ENCODE measurements at regions not wholly inside any gene's neighbourhood (a gene's known extent, or its start where the extent isn't known, plus 50 kb on each side); places are given as distances from the start of the nearest gene placed in this dataset.

GRCh38 chr6:18324706-18325042 lies 60.3 kb upstream of the DEK start:
- no peak overlapping the region for H3K27ac ChIP-seq (ENCODE audit: low read length)
- no peaks in the 10 kb centered on the region for H3F3A ChIP-seq (ENCODE audit: low read length, unreplicated experiment)
- intact Hi-C loops (cut with micrococcal nuclease): loop anchor here (1.0 kb wide), 1 partner anchor 180 kb away; no protein-coding TSS in a partner anchor
- no peaks in the 10 kb centered on the region for H3K27me3 ChIP-seq (ENCODE audit: low read length)
- no peak overlapping the region for H2AFZ ChIP-seq (ENCODE audit: low read length)
- no peak overlapping the region for H3K4me3 ChIP-seq (ENCODE audit: low read length)
- H3K9me3 ChIP-seq (ENCODE audit: low read length): no peaks in the 10 kb centered on the region
- BruUV-seq (replicated peaks): no TSS peak
- TF ChIP-seq, protein P1, sequence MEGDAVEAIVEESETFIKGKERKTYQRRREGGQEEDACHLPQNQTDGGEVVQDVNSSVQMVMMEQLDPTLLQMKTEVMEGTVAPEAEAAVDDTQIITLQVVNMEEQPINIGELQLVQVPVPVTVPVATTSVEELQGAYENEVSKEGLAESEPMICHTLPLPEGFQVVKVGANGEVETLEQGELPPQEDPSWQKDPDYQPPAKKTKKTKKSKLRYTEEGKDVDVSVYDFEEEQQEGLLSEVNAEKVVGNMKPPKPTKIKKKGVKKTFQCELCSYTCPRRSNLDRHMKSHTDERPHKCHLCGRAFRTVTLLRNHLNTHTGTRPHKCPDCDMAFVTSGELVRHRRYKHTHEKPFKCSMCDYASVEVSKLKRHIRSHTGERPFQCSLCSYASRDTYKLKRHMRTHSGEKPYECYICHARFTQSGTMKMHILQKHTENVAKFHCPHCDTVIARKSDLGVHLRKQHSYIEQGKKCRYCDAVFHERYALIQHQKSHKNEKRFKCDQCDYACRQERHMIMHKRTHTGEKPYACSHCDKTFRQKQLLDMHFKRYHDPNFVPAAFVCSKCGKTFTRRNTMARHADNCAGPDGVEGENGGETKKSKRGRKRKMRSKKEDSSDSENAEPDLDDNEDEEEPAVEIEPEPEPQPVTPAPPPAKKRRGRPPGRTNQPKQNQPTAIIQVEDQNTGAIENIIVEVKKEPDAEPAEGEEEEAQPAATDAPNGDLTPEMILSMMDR (conservative IDR thresholded peaks at IDR 0.05; ENCODE audit: low read depth, low read length): no peak
- TF ChIP-seq EZH2phosphoT487 (IDR thresholded peaks at IDR 0.05; ENCODE audit: borderline replicate concordance, low read length): no peak
- no peak for TF ChIP-seq EZH2 (IDR thresholded peaks at IDR 0.05; ENCODE audit: low read length, unreplicated experiment)
- no peak overlapping the region for H3K9ac ChIP-seq (ENCODE audit: low read length)
- POLR2A ChIA-PET (ENCODE audit: unreplicated experiment): no interaction called here
- no peaks in the 10 kb centered on the region for H3K36me3 ChIP-seq (ENCODE audit: low read depth, low read length)
- DNase-seq (no peak), ATAC-seq (no peak)
- no peaks in the 10 kb centered on the region for H3K9me2 ChIP-seq (replicated peaks; ENCODE audit: low read length)
- no peaks in the 10 kb centered on the region for H4K20me1 ChIP-seq (ENCODE audit: low read length)
- CTCF ChIA-PET: no interaction called here
- H3K4me2 ChIP-seq (ENCODE audit: low read length): no peak overlapping the region
- H3K4me1 ChIP-seq (ENCODE audit: insufficient read depth, low read length): peaks cover 11% of the 10 kb centered on the region
- no peaks in the 10 kb centered on the region for H3K79me2 ChIP-seq (ENCODE audit: low read length)

DNA sequence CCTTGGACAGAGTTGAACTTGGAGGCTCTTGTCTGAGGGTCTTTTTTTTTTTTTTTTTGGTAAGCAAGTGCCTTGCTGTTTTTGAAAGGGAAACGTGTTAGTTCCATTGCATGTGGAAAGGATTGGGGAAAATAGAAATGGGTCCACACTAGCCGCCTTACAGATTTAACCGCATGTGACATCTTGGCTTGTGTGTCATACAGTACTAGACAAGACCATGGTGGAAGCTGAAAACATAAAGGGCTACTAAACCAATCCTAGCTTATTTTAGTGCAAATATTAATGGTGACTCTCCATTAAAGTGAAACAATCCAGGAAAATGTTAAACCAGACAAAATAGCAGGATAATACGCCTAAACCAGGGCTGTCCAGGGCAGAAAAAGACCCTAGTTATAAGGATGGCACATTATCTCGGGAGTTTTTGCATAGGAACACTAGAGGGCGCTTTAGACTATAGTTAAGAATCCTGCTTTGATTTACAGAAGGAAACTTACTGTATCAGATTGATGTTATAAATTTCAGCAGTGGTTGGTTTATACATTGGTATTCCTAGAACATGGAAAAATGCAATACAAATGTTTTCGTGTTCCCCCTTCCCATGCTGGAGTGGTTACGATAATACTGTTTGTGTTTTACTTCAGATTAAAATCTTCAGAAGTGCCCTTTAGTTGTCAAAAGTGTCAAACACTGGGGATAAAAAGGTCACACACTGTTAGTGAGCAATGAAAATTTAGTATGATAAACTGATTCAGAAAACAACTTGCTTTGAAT lies 59.8 kb upstream of the DEK start:
- H3K9me2 ChIP-seq (replicated peaks; ENCODE audit: low read length): no peaks in the 10 kb centered on the region
- no peaks in the 10 kb centered on the region for H3K27me3 ChIP-seq (ENCODE audit: low read length)
- TF ChIP-seq EZH2 (IDR thresholded peaks at IDR 0.05; ENCODE audit: low read length, unreplicated experiment): no peak
- TF ChIP-seq, protein P1 (conservative IDR thresholded peaks at IDR 0.05; ENCODE audit: low read depth, low read length): peak; percentile 86
- H3F3A ChIP-seq (ENCODE audit: low read length, unreplicated experiment): no peaks in the 10 kb centered on the region
- DNase-seq (peak; percentile 78), ATAC-seq (peak; percentile 72)
- H3K79me2 ChIP-seq (ENCODE audit: low read length): no peaks in the 10 kb centered on the region
- POLR2A ChIA-PET (ENCODE audit: unreplicated experiment): no interaction called here
- H2AFZ ChIP-seq (ENCODE audit: low read length): no peak overlapping the region
- H3K27ac ChIP-seq (ENCODE audit: low read length): no peak overlapping the region
- BruUV-seq (replicated peaks): no TSS peak
- H3K9me3 ChIP-seq (ENCODE audit: low read length): no peaks in the 10 kb centered on the region
- peaks cover 11% of the 10 kb centered on the region for H3K4me1 ChIP-seq (ENCODE audit: insufficient read depth, low read length)
- CTCF ChIA-PET: interaction anchor here (0.6 to 0.7 kb wide), 2 partner anchors 85 to 177 kb away, joined by 7 to 9 read pairs; no protein-coding TSS in a partner anchor
- H3K4me3 ChIP-seq (ENCODE audit: low read length): no peak overlapping the region
- H3K36me3 ChIP-seq (ENCODE audit: low read depth, low read length): no peaks in the 10 kb centered on the region
- H3K9ac ChIP-seq (ENCODE audit: low read length): no peak overlapping the region
- H3K4me2 ChIP-seq (ENCODE audit: low read length): no peak overlapping the region
- intact Hi-C loops (cut with micrococcal nuclease): loop anchor here (1.0 kb wide), 1 partner anchor 180 kb away; no protein-coding TSS in a partner anchor
- H4K20me1 ChIP-seq (ENCODE audit: low read length): no peaks in the 10 kb centered on the region

DNA sequence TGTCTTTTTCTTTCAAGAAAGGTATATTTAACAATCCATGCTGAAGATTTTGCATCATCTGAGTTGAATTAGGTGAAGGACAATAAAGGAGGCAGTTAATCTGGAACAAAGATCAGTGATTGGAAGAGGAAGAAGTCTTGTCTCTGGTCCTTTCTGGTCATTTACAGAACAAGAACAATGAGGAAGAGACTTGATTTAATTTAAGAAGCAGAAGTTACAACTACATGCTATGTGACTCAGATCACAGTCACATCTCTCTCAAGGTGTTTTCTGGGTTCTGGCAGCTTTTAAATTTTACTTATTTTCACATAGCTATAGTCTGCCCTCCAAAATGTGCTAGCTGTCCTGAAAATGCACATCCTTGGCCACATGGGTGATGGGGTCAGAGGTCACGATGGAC lies 53.5 kb upstream of the DEK start:
- peak; percentile 33 for ATAC-seq
- H4K20me1 ChIP-seq (ENCODE audit: low read length): no peaks in the 10 kb centered on the region
- POLR2A ChIA-PET (ENCODE audit: unreplicated experiment): no interaction called here

More for the DNA sequence above, 53.5 kb upstream of the DEK start:
- no peaks in the 10 kb centered on the region for H3K27me3 ChIP-seq (ENCODE audit: low read length)
- no TSS peak for BruUV-seq (replicated peaks)
- no peaks in the 10 kb centered on the region for H3K9me3 ChIP-seq (ENCODE audit: low read length)
- no peak overlapping the region for H3K4me3 ChIP-seq (ENCODE audit: low read length)
- H3K9ac ChIP-seq (ENCODE audit: low read length): no peak overlapping the region
- H2AFZ ChIP-seq (ENCODE audit: low read length): no peak overlapping the region
- TF ChIP-seq, protein P1 (conservative IDR thresholded peaks at IDR 0.05; ENCODE audit: low read depth, low read length): no peak
- no peak for TF ChIP-seq EZH2 (IDR thresholded peaks at IDR 0.05; ENCODE audit: low read length, unreplicated experiment)
- H3K27ac ChIP-seq (ENCODE audit: low read length): no peak overlapping the region
- CTCF ChIA-PET: no interaction called here
- intact Hi-C loops (cut with micrococcal nuclease): no loop called here
- no peaks in the 10 kb centered on the region for H3K79me2 ChIP-seq (ENCODE audit: low read length)
- H3K9me2 ChIP-seq (replicated peaks; ENCODE audit: low read length): no peaks in the 10 kb centered on the region
- no peaks in the 10 kb centered on the region for H3K4me1 ChIP-seq (ENCODE audit: insufficient read depth, low read length)
- no peak for DNase-seq
- no peaks in the 10 kb centered on the region for H3F3A ChIP-seq (ENCODE audit: low read length, unreplicated experiment)
- no peaks in the 10 kb centered on the region for H3K36me3 ChIP-seq (ENCODE audit: low read depth, low read length)
- H3K4me2 ChIP-seq (ENCODE audit: low read length): no peak overlapping the region
